GM23338 (cell line): ENCODE measurements at regions not wholly inside any gene's neighbourhood (a gene's known extent, or its start where the extent isn't known, plus 50 kb on each side); places are given as distances from the start of the nearest gene placed in this dataset.

Source experiments
- CREB1 ChIP-seq: fragments of 250-450 bp; sonication (Bioruptor Pico); IDR thresholded peaks from 2 replicates; pipeline ENCODE4 v1.5.0; 2020; ENCODE audit warnings: low read depth, mild to moderate bottlenecking, moderate library complexity
- EZH2 ChIP-seq: fragments of 200-600 bp; sonication (generic); IDR thresholded peaks from one replicate; pipeline ENCODE4 v1.8.0; 2017; ENCODE audit warnings: antibody characterized with exemption, mild to moderate bottlenecking, low read depth; ENCODE audit not compliant: unreplicated experiment
- EZH2phosphoT487 ChIP-seq: fragments of 200-600 bp; sonication (generic); IDR thresholded peaks from one replicate; pipeline ENCODE4 v1.8.1; 2018; ENCODE audit warnings: antibody characterized with exemption; ENCODE audit not compliant: unreplicated experiment
- JUNB ChIP-seq: IDR thresholded peaks from one replicate; pipeline ENCODE4 v1.6.1; 2016; ENCODE audit warnings: antibody characterized with exemption; ENCODE audit not compliant: unreplicated experiment
- NANOG ChIP-seq: IDR thresholded peaks from 2 replicates; pipeline ENCODE4 v1.6.1; 2016; ENCODE audit warnings: antibody characterized with exemption, borderline replicate concordance
- POLR2AphosphoS5 ChIP-seq: IDR thresholded peaks from 2 replicates; pipeline ENCODE4 v1.6.1; 2016; ENCODE audit warnings: antibody characterized with exemption, low read depth
- REST ChIP-seq: IDR thresholded peaks from one replicate; pipeline ENCODE4 v1.6.1; 2018; ENCODE audit warnings: antibody characterized with exemption; ENCODE audit not compliant: unreplicated experiment
- STAT1 ChIP-seq: IDR thresholded peaks from one replicate; pipeline ENCODE4 v1.6.1; 2016; ENCODE audit warnings: antibody characterized with exemption; ENCODE audit not compliant: unreplicated experiment
- ZNF114 ChIP-seq: fragments of 250-450 bp; sonication (Bioruptor Pico); IDR thresholded peaks from 2 replicates; pipeline ENCODE4 v1.5.0; 2020; ENCODE audit warnings: mild to moderate bottlenecking, moderate library complexity
- ZNF331 ChIP-seq: fragments of 250-450 bp; sonication (Bioruptor Pico); IDR thresholded peaks from 2 replicates; pipeline ENCODE4 v1.5.0; 2020; ENCODE audit warnings: low read depth, mild to moderate bottlenecking, moderate library complexity
- ZNF462 ChIP-seq: fragments of 250-450 bp; sonication (Bioruptor Pico); IDR thresholded peaks from 2 replicates; pipeline ENCODE4 v1.5.0; 2020; ENCODE audit warnings: mild to moderate bottlenecking, moderate library complexity
- TF ChIP-seq, protein P1 (sequence below), 2 experiments: fragments of 200-600 bp in 1 of 2; sonication (generic) in 1 of 2; conservative IDR thresholded peaks; 2 replicates each; pipeline versions ENCODE4 v1.5.1 to v1.6.1; 2016 to 2017; ENCODE audit warnings: antibody characterized with exemption in 2 of 2, low read depth in 2 of 2, mild to moderate bottlenecking in 2 of 2, moderate library complexity in 1 of 2
- TF ChIP-seq, protein P2 (sequence below): IDR thresholded peaks from 2 replicates; pipeline ENCODE4 v1.6.1; 2016; ENCODE audit warnings: antibody characterized with exemption

DNA sequence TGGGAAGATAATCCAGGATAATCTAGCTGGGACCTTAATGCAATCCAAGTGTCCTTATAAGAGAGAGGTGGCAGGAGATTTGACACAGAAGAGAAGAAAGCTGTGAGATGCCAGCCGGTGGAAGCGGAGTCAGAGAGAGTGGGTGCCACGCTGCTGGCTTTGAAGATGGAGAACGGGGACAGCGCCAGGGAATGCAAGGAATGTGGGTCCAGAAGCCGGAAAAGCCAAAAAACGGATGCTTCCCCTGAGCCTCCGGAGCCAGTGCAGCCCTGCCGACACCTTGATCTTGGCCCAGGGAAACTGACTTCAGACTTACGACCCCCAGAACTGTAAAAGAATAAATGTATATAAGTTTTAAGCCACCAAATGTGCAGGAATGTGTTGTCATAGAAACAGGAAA, 152.6 kb downstream of the ZNF281 start:
- TF ChIP-seq, protein P1, sequence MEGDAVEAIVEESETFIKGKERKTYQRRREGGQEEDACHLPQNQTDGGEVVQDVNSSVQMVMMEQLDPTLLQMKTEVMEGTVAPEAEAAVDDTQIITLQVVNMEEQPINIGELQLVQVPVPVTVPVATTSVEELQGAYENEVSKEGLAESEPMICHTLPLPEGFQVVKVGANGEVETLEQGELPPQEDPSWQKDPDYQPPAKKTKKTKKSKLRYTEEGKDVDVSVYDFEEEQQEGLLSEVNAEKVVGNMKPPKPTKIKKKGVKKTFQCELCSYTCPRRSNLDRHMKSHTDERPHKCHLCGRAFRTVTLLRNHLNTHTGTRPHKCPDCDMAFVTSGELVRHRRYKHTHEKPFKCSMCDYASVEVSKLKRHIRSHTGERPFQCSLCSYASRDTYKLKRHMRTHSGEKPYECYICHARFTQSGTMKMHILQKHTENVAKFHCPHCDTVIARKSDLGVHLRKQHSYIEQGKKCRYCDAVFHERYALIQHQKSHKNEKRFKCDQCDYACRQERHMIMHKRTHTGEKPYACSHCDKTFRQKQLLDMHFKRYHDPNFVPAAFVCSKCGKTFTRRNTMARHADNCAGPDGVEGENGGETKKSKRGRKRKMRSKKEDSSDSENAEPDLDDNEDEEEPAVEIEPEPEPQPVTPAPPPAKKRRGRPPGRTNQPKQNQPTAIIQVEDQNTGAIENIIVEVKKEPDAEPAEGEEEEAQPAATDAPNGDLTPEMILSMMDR (conservative IDR thresholded peaks at IDR 0.05; ENCODE audit: low read depth in 2 of 2) = no peak
- TF ChIP-seq POLR2AphosphoS5 = no peak
- TF ChIP-seq REST = no peak
- TF ChIP-seq CREB1 = no peak
- no peak for TF ChIP-seq EZH2phosphoT487
- TF ChIP-seq EZH2 = no peak
- TF ChIP-seq ZNF331 (CRISPR knock-in tag) = no peak
- no peak for TF ChIP-seq JUNB
- TF ChIP-seq, protein P2, sequence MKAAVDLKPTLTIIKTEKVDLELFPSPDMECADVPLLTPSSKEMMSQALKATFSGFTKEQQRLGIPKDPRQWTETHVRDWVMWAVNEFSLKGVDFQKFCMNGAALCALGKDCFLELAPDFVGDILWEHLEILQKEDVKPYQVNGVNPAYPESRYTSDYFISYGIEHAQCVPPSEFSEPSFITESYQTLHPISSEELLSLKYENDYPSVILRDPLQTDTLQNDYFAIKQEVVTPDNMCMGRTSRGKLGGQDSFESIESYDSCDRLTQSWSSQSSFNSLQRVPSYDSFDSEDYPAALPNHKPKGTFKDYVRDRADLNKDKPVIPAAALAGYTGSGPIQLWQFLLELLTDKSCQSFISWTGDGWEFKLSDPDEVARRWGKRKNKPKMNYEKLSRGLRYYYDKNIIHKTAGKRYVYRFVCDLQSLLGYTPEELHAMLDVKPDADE = no peak
- TF ChIP-seq ZNF462 (CRISPR knock-in tag) = no peak
- no peak for TF ChIP-seq NANOG
- no peak for TF ChIP-seq STAT1
- no peak for TF ChIP-seq ZNF114 (CRISPR knock-in tag)
